Activated CD4-positive, alpha-beta memory T cell treated with anti-CD3 and anti-CD28 coated beads for 36 hours (primary cell): ENCODE measurements at regions not wholly inside any gene's neighbourhood (a gene's known extent, or its start where the extent isn't known, plus 50 kb on each side); places are given as distances from the start of the nearest gene placed in this dataset.
"Not testable (repeated sequence)": the region's sequence is repeated elsewhere in the genome, so short reads cannot be mapped to it uniquely, and the experiment has no call there.

Experiments used
- CTCF ChIA-PET: fragments of 350-600 bp; sonication (Branson Sonifier 250); formaldehyde crosslinking; loops from one replicate; lab custom pipeline; 2021; ENCODE audit warnings: antibody characterized with exemption, inconsistent platforms; lab: Charles Lee
- POLR2A ChIA-PET: fragments of 350-600 bp; sonication (Branson Sonifier 250); formaldehyde crosslinking; loops from one replicate; lab custom pipeline; 2021; ENCODE audit warnings: antibody characterized with exemption; lab: Charles Lee
- DNase-seq: peaks from one replicate; pipeline ENCODE4 v3.0.0-alpha.2; 2020
- H3K27ac Mint-ChIP-seq: one replicate; pipeline ENCODE4 v1.8.0; 2021; ENCODE audit warnings: mixed read lengths
- H3K27me3 Mint-ChIP-seq: one replicate; pipeline ENCODE4 v1.8.0; 2021; ENCODE audit warnings: mixed read lengths
- H3K36me3 Mint-ChIP-seq: one replicate; pipeline ENCODE4 v1.8.0; 2021; ENCODE audit warnings: mixed read lengths
- H3K4me1 Mint-ChIP-seq: one replicate; pipeline ENCODE4 v1.8.0; 2021; ENCODE audit warnings: low read depth, mixed read lengths
- H3K4me3 Mint-ChIP-seq: one replicate; pipeline ENCODE4 v1.8.0; 2021; ENCODE audit warnings: mild to moderate bottlenecking, mixed read lengths
- H3K9me3 Mint-ChIP-seq: one replicate; pipeline ENCODE4 v1.8.0; 2021; ENCODE audit warnings: mixed read lengths
- intact Hi-C: fragments of 100-400 bp; cut with micrococcal nuclease; formaldehyde crosslinking; loops from one replicate; pipeline ENCODE4 v1.15.1; 2023

- Mint-ChIP-seq H3K4me1 (peaks cover 12% of the 10 kb centered on the region), H3K9me3 (no peaks in the 10 kb centered on the region), H3K4me3 (no peak overlapping the region), H3K36me3 (no peaks in the 10 kb centered on the region), H3K27ac (no peak overlapping the region), H3K27me3 (no peaks in the 10 kb centered on the region)
- ChIA-PET POLR2A (no interaction called here), CTCF (interaction anchor here (1.2 kb wide), 1 partner anchor 10 kb away, joined by 3 read pairs; no protein-coding TSS in a partner anchor)
- no peak for DNase-seq
- intact Hi-C loops = no loop called here
Measured at GRCh38 chr12:75699251-75699650, 187.8 kb upstream of the KRR1 start.

- CTCF ChIA-PET = no interaction called here
Measured at GRCh38 chr12:75698052-75698451, 186.6 kb upstream of the KRR1 start.

GRCh38 chr12:75695926-75696325, 184.5 kb upstream of the KRR1 start:
- intact Hi-C loops = no loop called here
- DNase-seq = no peak
- POLR2A ChIA-PET = interaction anchor here (0.9 kb wide), 1 partner anchor 12 kb away, joined by 3 read pairs; no protein-coding TSS in a partner anchor
- Mint-ChIP-seq H3K27ac (no peak overlapping the region), H3K9me3 (no peaks in the 10 kb centered on the region), H3K4me1 (no peaks in the 10 kb centered on the region), H3K4me3 (no peak overlapping the region), H3K36me3 (no peaks in the 10 kb centered on the region), H3K27me3 (no peaks in the 10 kb centered on the region)
- CTCF ChIA-PET = no interaction called here

More at GRCh38 chr12:75698052-75698451, 186.6 kb upstream of the KRR1 start:
- H3K36me3 Mint-ChIP-seq = no peaks in the 10 kb centered on the region
- POLR2A ChIA-PET = no interaction called here
- peaks cover 12% of the 10 kb centered on the region for H3K4me1 Mint-ChIP-seq
- no peaks in the 10 kb centered on the region for H3K27me3 Mint-ChIP-seq
- intact Hi-C loops = no loop called here
- DNase-seq = no peak
- no peak overlapping the region for H3K27ac Mint-ChIP-seq
- H3K4me3 Mint-ChIP-seq = no peak overlapping the region
- no peaks in the 10 kb centered on the region for H3K9me3 Mint-ChIP-seq

GRCh38 chr12:75694534-75695268, 183.3 kb upstream of the KRR1 start:
- ChIA-PET POLR2A (interaction anchor here (0.9 kb wide), 1 partner anchor 10 kb away, joined by 3 read pairs; no protein-coding TSS in a partner anchor), CTCF (no interaction called here)
- Mint-ChIP-seq H3K27ac (no peak overlapping the region), H3K27me3 (no peaks in the 10 kb centered on the region), H3K4me1 (no peaks in the 10 kb centered on the region), H3K9me3 (no peaks in the 10 kb centered on the region), H3K36me3 (no peaks in the 10 kb centered on the region), H3K4me3 (no peak overlapping the region)
- intact Hi-C loops = no loop called here
- DNase-seq = no peak

- no peak overlapping the region for H3K4me3 Mint-ChIP-seq
- H3K9me3 Mint-ChIP-seq = no peaks in the 10 kb centered on the region
- ChIA-PET POLR2A (no interaction called here), CTCF (no interaction called here)
- DNase-seq = no peak
- intact Hi-C loops = no loop called here
- H3K27me3 Mint-ChIP-seq = no peaks in the 10 kb centered on the region
- H3K27ac Mint-ChIP-seq = no peak overlapping the region
- H3K36me3 Mint-ChIP-seq = no peaks in the 10 kb centered on the region
- no peaks in the 10 kb centered on the region for H3K4me1 Mint-ChIP-seq
Measured at GRCh38 chr12:75692876-75693275, 181.5 kb upstream of the KRR1 start.

GRCh38 chr12:75690296-75690955, 179.0 kb upstream of the KRR1 start:
- intact Hi-C loops = no loop called here
- Mint-ChIP-seq H3K4me3 (no peak overlapping the region), H3K9me3 (no peaks in the 10 kb centered on the region), H3K27ac (no peak overlapping the region), H3K36me3 (no peaks in the 10 kb centered on the region), H3K27me3 (no peaks in the 10 kb centered on the region), H3K4me1 (no peaks in the 10 kb centered on the region)
- ChIA-PET POLR2A (no interaction called here), CTCF (no interaction called here)
- no peak for DNase-seq

GRCh38 chr12:75686233-75686632, 174.8 kb upstream of the KRR1 start:
- H3K9me3 Mint-ChIP-seq, H3K27me3 Mint-ChIP-seq, H3K36me3 Mint-ChIP-seq, POLR2A ChIA-PET, intact Hi-C loops, H3K4me3 Mint-ChIP-seq, CTCF ChIA-PET, DNase-seq, H3K27ac Mint-ChIP-seq, H3K4me1 Mint-ChIP-seq: not testable (repeated sequence)

- no peak overlapping the region for H3K27ac Mint-ChIP-seq
- no peaks in the 10 kb centered on the region for H3K36me3 Mint-ChIP-seq
- H3K4me1 Mint-ChIP-seq = peaks cover 7% of the 10 kb centered on the region
- intact Hi-C loops = no loop called here
- ChIA-PET CTCF (no interaction called here), POLR2A (interaction anchor here (1.4 to 1.6 kb wide), 2 partner anchors 28 to 334 kb away, joined by 4 read pairs; no protein-coding TSS in a partner anchor)
- H3K4me3 Mint-ChIP-seq = no peak overlapping the region
- DNase-seq = no peak
- no peaks in the 10 kb centered on the region for H3K9me3 Mint-ChIP-seq
- no peaks in the 10 kb centered on the region for H3K27me3 Mint-ChIP-seq
Measured at GRCh38 chr12:75685617-75686225, 174.3 kb upstream of the KRR1 start.

- Mint-ChIP-seq H3K9me3 (no peaks in the 10 kb centered on the region), H3K27me3 (no peaks in the 10 kb centered on the region), H3K4me3 (no peak overlapping the region), H3K4me1 (peaks cover 7% of the 10 kb centered on the region), H3K36me3 (no peaks in the 10 kb centered on the region), H3K27ac (no peak overlapping the region)
- intact Hi-C loops = no loop called here
- ChIA-PET CTCF (no interaction called here), POLR2A (interaction anchor here (0.8 to 1.6 kb wide), 4 partner anchors 10 to 335 kb away, joined by 3 to 4 read pairs (median 4); no protein-coding TSS in a partner anchor)
- DNase-seq = no peak
Measured at GRCh38 chr12:75684678-75685616, 173.5 kb upstream of the KRR1 start.

- H3K27ac Mint-ChIP-seq, H3K4me1 Mint-ChIP-seq, H3K9me3 Mint-ChIP-seq, H3K27me3 Mint-ChIP-seq, intact Hi-C loops, CTCF ChIA-PET, H3K36me3 Mint-ChIP-seq, H3K4me3 Mint-ChIP-seq, DNase-seq: not testable (repeated sequence)
- POLR2A ChIA-PET = interaction anchor here (0.8 to 1.6 kb wide), 4 partner anchors 11 to 336 kb away, joined by 3 to 4 read pairs (median 4); no protein-coding TSS in a partner anchor
Measured at GRCh38 chr12:75683995-75684586, 172.7 kb upstream of the KRR1 start.

- ChIA-PET POLR2A (no interaction called here), CTCF (no interaction called here)
- Mint-ChIP-seq H3K4me1 (peaks cover 7% of the 10 kb centered on the region), H3K36me3 (no peaks in the 10 kb centered on the region), H3K9me3 (no peaks in the 10 kb centered on the region), H3K27me3 (peaks cover 1% of the 10 kb centered on the region), H3K27ac (no peak overlapping the region), H3K4me3 (no peak overlapping the region)
- no peak for DNase-seq
- intact Hi-C loops = no loop called here
Measured at GRCh38 chr12:75683220-75683619, 171.8 kb upstream of the KRR1 start.
